Panc1 (cell line): ENCODE measurements at regions not wholly inside any gene's neighbourhood (a gene's known extent, or its start where the extent isn't known, plus 50 kb on each side); places are given as distances from the start of the nearest gene placed in this dataset.
"Not testable (repeated sequence)": the region's sequence is repeated elsewhere in the genome, so short reads cannot be mapped to it uniquely, and the experiment has no call there.

Experiments
- ATAC-seq: fragments of 200-7000 bp; cut with Tn5 transposase; 2 replicates; pipeline ENCODE4 v1.9.1; 2020; ENCODE audit warnings: mild to moderate bottlenecking, moderate library complexity
- BruUV-seq: library from RNA; stranded (reverse); fragments of 400-500 nt; replicated peaks from 2 replicates; lab custom pipeline; 2021; lab: Mats Ljungman, UMichigan
- CTCF ChIA-PET: fragments of 300-600 bp; sonication (Branson Sonifier 250); formaldehyde crosslinking; loops from one replicate; lab custom pipeline; 2022; ENCODE audit warnings: antibody characterized with exemption; lab: Charles Lee
- POLR2A ChIA-PET: fragments of 300-600 bp; sonication (Branson Sonifier 250); formaldehyde crosslinking; loops from one replicate; lab custom pipeline; 2022; ENCODE audit warnings: antibody characterized with exemption; lab: Charles Lee
- DNase-seq: peaks from one replicate; pipeline ENCODE4 v3.0.0-alpha.2; 2010; ENCODE audit warnings: low read depth, low spot score
- H3K27ac ChIP-seq: 2 replicates; pipeline ENCODE4 v1.5.1; 2011; ENCODE audit warnings: mild to moderate bottlenecking, low read length, inconsistent platforms
- H3K27me3 ChIP-seq: fragments of 200-500 bp; sonication (Bioruptor generic); 2 replicates; pipeline ENCODE4 v1.6.0; 2014; ENCODE audit warnings: low read length, inconsistent platforms; ENCODE audit not compliant: control insufficient read depth, insufficient read depth
- H3K36me3 ChIP-seq: fragments of 200-500 bp; sonication (Bioruptor generic); 2 replicates; pipeline ENCODE4 v1.5.1; 2014; ENCODE audit warnings: inconsistent platforms, mild to moderate bottlenecking, low read length, moderate library complexity; ENCODE audit not compliant: control insufficient read depth, insufficient read depth
- H3K4me1 ChIP-seq: 2 replicates; pipeline ENCODE4 v1.5.1; 2011; ENCODE audit warnings: inconsistent platforms, mild to moderate bottlenecking, low read length, moderate library complexity; ENCODE audit not compliant: control insufficient read depth, insufficient read depth
- H3K4me3 ChIP-seq, 2 experiments: 2 replicates each; pipeline ENCODE4 v1.5.1; 2011 to 2012; ENCODE audit warnings: low read depth in 2 of 2, low read length in 2 of 2, mild to moderate bottlenecking in 2 of 2, inconsistent platforms in 1 of 2, moderate library complexity in 1 of 2
- H3K9me3 ChIP-seq: fragments of 200-500 bp; sonication (Bioruptor generic); 2 replicates; pipeline ENCODE4 v1.5.1; 2014; ENCODE audit warnings: low read depth, mild to moderate bottlenecking, inconsistent platforms, low read length, moderate library complexity; ENCODE audit not compliant: control insufficient read depth, insufficient read depth
- POLR2AphosphoS5 ChIP-seq: IDR thresholded peaks from 2 replicates; pipeline ENCODE4 v1.6.1; 2012; ENCODE audit warnings: mild to moderate bottlenecking, low read depth, low read length, moderate library complexity
- SIN3A ChIP-seq: IDR thresholded peaks from 2 replicates; pipeline ENCODE4 v1.6.1; 2012; ENCODE audit warnings: low read depth, mild to moderate bottlenecking, low read length, moderate library complexity, borderline replicate concordance; ENCODE audit not compliant: insufficient read depth
- TCF7L2 ChIP-seq: IDR thresholded peaks from 2 replicates; pipeline ENCODE4 v1.6.1; 2011; ENCODE audit warnings: mild to moderate bottlenecking, low read depth, low read length, inconsistent platforms
- in situ Hi-C: cut with HindIII; loops from 2 replicates; pipeline ENCODE4 v1.10.0; 2016; ENCODE audit warnings: low sequenced_read_pairs, low pct_unique_long_range_greater_than_20kb
- intact Hi-C: fragments of 100-400 bp; cut with micrococcal nuclease; formaldehyde crosslinking; loops from one replicate; pipeline ENCODE4 v1.10.0; 2022; ENCODE audit not compliant: unreplicated experiment
- TF ChIP-seq, protein P1 (sequence below): fragments of 450-650 bp; IDR thresholded peaks from 2 replicates; pipeline ENCODE4 v1.5.1; 2017; ENCODE audit warnings: mild to moderate bottlenecking
- TF ChIP-seq, protein P2 (sequence below), 2 experiments: IDR thresholded peaks; 2 replicates each; pipeline ENCODE4 v1.6.1; 2011 to 2012; ENCODE audit warnings: low read depth in 2 of 2, control low read depth in 1 of 2, low read length in 1 of 2, mild to moderate bottlenecking in 1 of 2, moderate library complexity in 1 of 2; ENCODE audit not compliant: insufficient read depth in 1 of 2

DNA sequence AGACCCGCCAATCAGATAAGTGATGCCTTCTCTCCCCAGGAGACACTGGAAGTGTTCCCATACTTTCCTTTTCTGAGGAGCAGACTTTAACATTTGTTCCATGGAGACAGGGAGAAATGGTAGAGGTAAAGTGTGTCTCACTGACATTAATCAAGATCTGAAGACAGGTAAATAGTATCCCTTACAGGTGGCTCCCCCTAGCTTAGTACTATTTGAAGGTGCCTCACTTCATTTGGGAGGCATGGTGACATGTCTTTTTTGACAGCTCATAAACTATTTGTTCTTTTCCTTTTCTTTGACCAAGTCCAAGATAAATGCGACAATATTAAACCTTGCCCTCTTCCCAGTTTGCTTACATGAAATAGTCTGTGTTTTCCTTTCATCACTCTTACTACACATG is 485.6 kb upstream of the IL12A start:
- Histone ChIP-seq H3K4me1 (no peaks in the 10 kb centered on the region), H3K9me3 (no peaks in the 10 kb centered on the region), H3K4me3 (no peak overlapping the region), H3K27ac (no peak overlapping the region), H3K27me3 (no peaks in the 10 kb centered on the region), H3K36me3 (no peaks in the 10 kb centered on the region)
- ATAC-seq (no peak), DNase-seq (no peak)
- CTCF ChIA-PET = no interaction called here
- in situ Hi-C loops (no loop called here), intact Hi-C loops (no loop called here)
- no peak for TF ChIP-seq SIN3A
- TF ChIP-seq TCF7L2 = no peak
- TF ChIP-seq, protein P1, sequence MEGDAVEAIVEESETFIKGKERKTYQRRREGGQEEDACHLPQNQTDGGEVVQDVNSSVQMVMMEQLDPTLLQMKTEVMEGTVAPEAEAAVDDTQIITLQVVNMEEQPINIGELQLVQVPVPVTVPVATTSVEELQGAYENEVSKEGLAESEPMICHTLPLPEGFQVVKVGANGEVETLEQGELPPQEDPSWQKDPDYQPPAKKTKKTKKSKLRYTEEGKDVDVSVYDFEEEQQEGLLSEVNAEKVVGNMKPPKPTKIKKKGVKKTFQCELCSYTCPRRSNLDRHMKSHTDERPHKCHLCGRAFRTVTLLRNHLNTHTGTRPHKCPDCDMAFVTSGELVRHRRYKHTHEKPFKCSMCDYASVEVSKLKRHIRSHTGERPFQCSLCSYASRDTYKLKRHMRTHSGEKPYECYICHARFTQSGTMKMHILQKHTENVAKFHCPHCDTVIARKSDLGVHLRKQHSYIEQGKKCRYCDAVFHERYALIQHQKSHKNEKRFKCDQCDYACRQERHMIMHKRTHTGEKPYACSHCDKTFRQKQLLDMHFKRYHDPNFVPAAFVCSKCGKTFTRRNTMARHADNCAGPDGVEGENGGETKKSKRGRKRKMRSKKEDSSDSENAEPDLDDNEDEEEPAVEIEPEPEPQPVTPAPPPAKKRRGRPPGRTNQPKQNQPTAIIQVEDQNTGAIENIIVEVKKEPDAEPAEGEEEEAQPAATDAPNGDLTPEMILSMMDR = no peak
- TF ChIP-seq, protein P2, sequence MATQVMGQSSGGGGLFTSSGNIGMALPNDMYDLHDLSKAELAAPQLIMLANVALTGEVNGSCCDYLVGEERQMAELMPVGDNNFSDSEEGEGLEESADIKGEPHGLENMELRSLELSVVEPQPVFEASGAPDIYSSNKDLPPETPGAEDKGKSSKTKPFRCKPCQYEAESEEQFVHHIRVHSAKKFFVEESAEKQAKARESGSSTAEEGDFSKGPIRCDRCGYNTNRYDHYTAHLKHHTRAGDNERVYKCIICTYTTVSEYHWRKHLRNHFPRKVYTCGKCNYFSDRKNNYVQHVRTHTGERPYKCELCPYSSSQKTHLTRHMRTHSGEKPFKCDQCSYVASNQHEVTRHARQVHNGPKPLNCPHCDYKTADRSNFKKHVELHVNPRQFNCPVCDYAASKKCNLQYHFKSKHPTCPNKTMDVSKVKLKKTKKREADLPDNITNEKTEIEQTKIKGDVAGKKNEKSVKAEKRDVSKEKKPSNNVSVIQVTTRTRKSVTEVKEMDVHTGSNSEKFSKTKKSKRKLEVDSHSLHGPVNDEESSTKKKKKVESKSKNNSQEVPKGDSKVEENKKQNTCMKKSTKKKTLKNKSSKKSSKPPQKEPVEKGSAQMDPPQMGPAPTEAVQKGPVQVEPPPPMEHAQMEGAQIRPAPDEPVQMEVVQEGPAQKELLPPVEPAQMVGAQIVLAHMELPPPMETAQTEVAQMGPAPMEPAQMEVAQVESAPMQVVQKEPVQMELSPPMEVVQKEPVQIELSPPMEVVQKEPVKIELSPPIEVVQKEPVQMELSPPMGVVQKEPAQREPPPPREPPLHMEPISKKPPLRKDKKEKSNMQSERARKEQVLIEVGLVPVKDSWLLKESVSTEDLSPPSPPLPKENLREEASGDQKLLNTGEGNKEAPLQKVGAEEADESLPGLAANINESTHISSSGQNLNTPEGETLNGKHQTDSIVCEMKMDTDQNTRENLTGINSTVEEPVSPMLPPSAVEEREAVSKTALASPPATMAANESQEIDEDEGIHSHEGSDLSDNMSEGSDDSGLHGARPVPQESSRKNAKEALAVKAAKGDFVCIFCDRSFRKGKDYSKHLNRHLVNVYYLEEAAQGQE (IDR thresholded peaks at IDR 0.05; ENCODE audit: insufficient read depth in 1 of 2, low read depth in 2 of 2, low read length in 1 of 2) = no peak
- no peak for TF ChIP-seq POLR2AphosphoS5
- BruUV-seq = no TSS peak
- POLR2A ChIA-PET = no interaction called here

DNA sequence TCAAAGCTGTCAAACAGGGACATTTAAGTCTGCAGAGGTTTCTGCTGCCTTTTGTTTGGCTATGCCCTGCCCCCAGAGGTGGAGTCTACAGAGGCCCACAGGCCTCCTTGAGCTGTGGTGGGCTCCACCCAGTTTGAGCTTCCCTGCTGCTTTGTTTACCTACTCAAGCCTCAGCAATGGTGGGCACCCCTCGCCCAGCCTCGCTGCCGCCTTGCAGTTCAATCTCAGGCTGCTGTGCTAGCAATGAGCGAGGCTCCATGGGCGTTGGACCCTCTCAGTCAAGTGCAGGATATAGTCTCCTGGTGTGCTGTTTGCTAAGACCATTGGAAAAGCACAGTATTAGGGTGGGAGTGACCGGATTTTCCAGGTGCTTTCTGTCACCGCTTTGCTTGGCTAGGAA is 477.6 kb upstream of the IL12A start:
- H3K27me3 ChIP-seq, ATAC-seq, CTCF ChIA-PET, intact Hi-C loops, H3K27ac ChIP-seq, DNase-seq, H3K36me3 ChIP-seq, H3K4me1 ChIP-seq, BruUV-seq, H3K9me3 ChIP-seq, in situ Hi-C loops, H3K4me3 ChIP-seq, POLR2A ChIA-PET: not testable (repeated sequence)

GRCh38 chr3:159513444-159513843 is 475.2 kb upstream of the IL12A start:
- DNase-seq = no peak
- no peak overlapping the region for H3K4me3 ChIP-seq
- TF ChIP-seq POLR2AphosphoS5 (no peak), SIN3A (no peak), TCF7L2 (no peak)
- TF ChIP-seq, protein P1 = no peak
- TF ChIP-seq, protein P2 (IDR thresholded peaks at IDR 0.05; ENCODE audit: insufficient read depth in 1 of 2, low read depth in 2 of 2, low read length in 1 of 2) = no peak
- H3K9me3 ChIP-seq = no peaks in the 10 kb centered on the region
- no peaks in the 10 kb centered on the region for H3K36me3 ChIP-seq
- CTCF ChIA-PET = no interaction called here
- ATAC-seq = no peak
- POLR2A ChIA-PET = no interaction called here
- in situ Hi-C loops (no loop called here), intact Hi-C loops (no loop called here)
- no TSS peak for BruUV-seq
- 0 out of 2 replicates have a peak, but pooled peaks cover 2% of the 10 kb centered on the region for H3K27me3 ChIP-seq
- H3K27ac ChIP-seq = no peak overlapping the region
- no peaks in the 10 kb centered on the region for H3K4me1 ChIP-seq
